H9 (cell line): ENCODE measurements at regions not wholly inside any gene's neighbourhood (a gene's known extent, or its start where the extent isn't known, plus 50 kb on each side); places are given as distances from the start of the nearest gene placed in this dataset.

Experiments used
- DNase-seq: peaks from one replicate; pipeline ENCODE4 v3.0.0-alpha.2; 2017
- H2AFZ ChIP-seq: one replicate; pipeline ENCODE4 v1.6.1; 2013; ENCODE audit warnings: mild to moderate bottlenecking, low read length, control low read depth, moderate library complexity
- H2AK5ac ChIP-seq: 2 replicates; pipeline ENCODE4 v1.6.1; 2013; ENCODE audit warnings: low read length, control low read depth, mixed read lengths; ENCODE audit not compliant: insufficient read length
- H2BK120ac ChIP-seq: one replicate; pipeline ENCODE4 v1.6.1; 2013; ENCODE audit warnings: low read depth, mild to moderate bottlenecking, low read length, control low read depth, inconsistent platforms; ENCODE audit not compliant: poor library complexity, severe bottlenecking
- H2BK12ac ChIP-seq: 2 replicates; pipeline ENCODE4 v1.6.1; 2013; ENCODE audit warnings: low read length, control low read depth, mixed read lengths, low read depth; ENCODE audit not compliant: insufficient read length
- H2BK15ac ChIP-seq: 2 replicates; pipeline ENCODE4 v1.6.1; 2013; ENCODE audit warnings: low read depth, low read length, control low read depth
- H2BK20ac ChIP-seq: one replicate; pipeline ENCODE4 v1.6.1; 2013; ENCODE audit warnings: low read depth, mild to moderate bottlenecking, low read length, control low read depth, inconsistent platforms; ENCODE audit not compliant: poor library complexity, severe bottlenecking
- H2BK5ac ChIP-seq: 2 replicates; pipeline ENCODE4 v1.6.1; 2013; ENCODE audit warnings: low read length, control low read depth, mixed read lengths; ENCODE audit not compliant: insufficient read length
- H3K14ac ChIP-seq: 2 replicates; pipeline ENCODE4 v1.6.1; 2013; ENCODE audit warnings: low read length, control low read depth; ENCODE audit not compliant: insufficient read depth
- H3K18ac ChIP-seq: 2 replicates; pipeline ENCODE4 v1.6.1; 2013; ENCODE audit warnings: low read depth, mild to moderate bottlenecking, mixed read lengths, low read length, control low read depth; ENCODE audit not compliant: insufficient read length
- H3K23ac ChIP-seq: 2 replicates; pipeline ENCODE4 v1.6.1; 2013; ENCODE audit warnings: low read length, control low read depth, mixed read lengths, low read depth; ENCODE audit not compliant: insufficient read length
- H3K23me2 ChIP-seq: 2 replicates; pipeline ENCODE4 v1.6.1; 2013; ENCODE audit warnings: low read depth, mild to moderate bottlenecking, mixed read lengths, low read length, control low read depth; ENCODE audit not compliant: insufficient read length, poor library complexity, severe bottlenecking
- H3K27ac ChIP-seq: 2 replicates; pipeline ENCODE4 v1.5.1; 2013; ENCODE audit warnings: low read length, control low read depth, mixed read lengths, low read depth; ENCODE audit not compliant: insufficient read length
- H3K27me3 ChIP-seq: 2 replicates; pipeline ENCODE4 v1.6.1; 2013; ENCODE audit warnings: low read length, control low read depth, inconsistent platforms; ENCODE audit not compliant: insufficient read depth
- H3K4ac ChIP-seq: 2 replicates; pipeline ENCODE4 v1.6.1; 2013; ENCODE audit warnings: low read depth, mild to moderate bottlenecking, control low read depth, inconsistent platforms, low read length, moderate library complexity
- H3K4me1 ChIP-seq: 2 replicates; pipeline ENCODE4 v1.6.1; 2013; ENCODE audit warnings: low read length, control low read depth, inconsistent platforms; ENCODE audit not compliant: insufficient read depth
- H3K4me2 ChIP-seq: 2 replicates; pipeline ENCODE4 v1.6.1; 2013; ENCODE audit warnings: low read length, control low read depth, mixed read lengths; ENCODE audit not compliant: insufficient read length, insufficient read depth
- H3K56ac ChIP-seq: 2 replicates; pipeline ENCODE4 v1.6.1; 2013; ENCODE audit warnings: low read depth, mild to moderate bottlenecking, mixed read lengths, low read length, control low read depth; ENCODE audit not compliant: insufficient read length
- H3K79me1 ChIP-seq: 2 replicates; pipeline ENCODE4 v1.6.1; 2013; ENCODE audit warnings: low read depth, mild to moderate bottlenecking, moderate library complexity, low read length, control low read depth, inconsistent platforms; ENCODE audit not compliant: insufficient read depth, poor library complexity, severe bottlenecking
- H3K79me2 ChIP-seq: 2 replicates; pipeline ENCODE4 v1.6.1; 2013; ENCODE audit warnings: low read length, control low read depth, inconsistent platforms; ENCODE audit not compliant: insufficient read depth
- H3K9ac ChIP-seq: 2 replicates; pipeline ENCODE4 v1.6.1; 2013; ENCODE audit warnings: low read length, control low read depth, mixed read lengths; ENCODE audit not compliant: insufficient read length; ENCODE audit errors: extremely low read depth
- H3K9me3 ChIP-seq: one replicate; pipeline ENCODE4 v1.6.1; 2013; ENCODE audit warnings: low read depth, low read length, inconsistent platforms; ENCODE audit not compliant: control insufficient read depth
- H3T11ph ChIP-seq: one replicate; pipeline ENCODE4 v1.6.1; 2013; ENCODE audit warnings: mild to moderate bottlenecking, low read length, control low read depth, inconsistent platforms
- H4K20me1 ChIP-seq: one replicate; pipeline ENCODE4 v1.6.1; 2013; ENCODE audit not compliant: control insufficient read depth, insufficient read length, insufficient read depth
- H4K5ac ChIP-seq: 2 replicates; pipeline ENCODE4 v1.6.1; 2013; ENCODE audit warnings: low read depth, mild to moderate bottlenecking, mixed read lengths, low read length, control low read depth; ENCODE audit not compliant: insufficient read length
- H4K8ac ChIP-seq: replicated peaks from 2 replicates; pipeline ENCODE4 v1.6.1; 2013; ENCODE audit warnings: low read length, control low read depth, mixed read lengths, low read depth; ENCODE audit not compliant: insufficient read length
- H4K91ac ChIP-seq: 2 replicates; pipeline ENCODE4 v1.6.1; 2013; ENCODE audit warnings: low read depth, mild to moderate bottlenecking, moderate library complexity, mixed read lengths, low read length, control low read depth; ENCODE audit not compliant: insufficient read length
- H3K27ac Mint-ChIP-seq, 3 experiments: 2 replicates in 2 of 3; 3 replicates in 1 of 3; pipeline ENCODE4 v1.8.0; 2020 to 2021; ENCODE audit warnings: mixed read lengths in 3 of 3, mild to moderate bottlenecking in 1 of 3, moderate library complexity in 1 of 3
- H3K27me3 Mint-ChIP-seq: 2 replicates; pipeline ENCODE4 v1.8.0; 2021; ENCODE audit warnings: low read depth, mild to moderate bottlenecking, moderate library complexity, mixed read lengths
- H3K36me3 Mint-ChIP-seq, 3 experiments: 2 replicates in 2 of 3; 3 replicates in 1 of 3; pipeline ENCODE4 v1.8.0; 2020 to 2021; ENCODE audit warnings: low read depth in 3 of 3, mixed read lengths in 3 of 3; ENCODE audit not compliant: insufficient read depth in 1 of 3
- H3K4me1 Mint-ChIP-seq, 2 experiments: 2 replicates each; pipeline ENCODE4 v1.8.0; 2020; ENCODE audit warnings: mixed read lengths in 2 of 2
- H3K4me3 Mint-ChIP-seq, 2 experiments: 2 replicates in 1 of 2; 3 replicates in 1 of 2; pipeline ENCODE4 v1.8.0; 2020 to 2021; ENCODE audit warnings: mild to moderate bottlenecking in 2 of 2, mixed read lengths in 2 of 2, moderate library complexity in 1 of 2
- H3K9me3 Mint-ChIP-seq, 2 experiments: 2 replicates in 1 of 2; 3 replicates in 1 of 2; pipeline ENCODE4 v1.8.0; 2020; ENCODE audit warnings: mild to moderate bottlenecking in 2 of 2, mixed read lengths in 2 of 2, moderate library complexity in 1 of 2
- CTCF ChIP-seq: fragments of 200-600 bp; sonication (generic); conservative IDR thresholded peaks from 3 replicates; pipeline ENCODE4 v1.8.0; 2021; ENCODE audit warnings: antibody characterized with exemption, mild to moderate bottlenecking
- WGBS: extraction: QIAGEN DNeasy Blood & Tissue Kit; methylation state at CpG from one replicate; pipeline ENCODE4 v1.1.7; 2013; ENCODE audit warnings: missing lambda C conversion rate, low lambda C conversion rate, mixed read lengths; ENCODE audit not compliant: insufficient read length; ENCODE audit errors: extremely low coverage; 5-methylcytosine and 5-hydroxymethylcytosine counted together

- H2BK20ac ChIP-seq: no peak overlapping the region
- H2AK5ac ChIP-seq: no peak overlapping the region
- no peak overlapping the region for H2BK15ac ChIP-seq
- no peaks in the 10 kb centered on the region for H3K9me3 ChIP-seq
- H2AFZ ChIP-seq: no peak overlapping the region
- no peak overlapping the region for H2BK120ac ChIP-seq
- Mint-ChIP-seq H3K27me3 (no peaks in the 10 kb centered on the region; the same call in 1 of the 2 replicates), H3K4me1 (peaks cover 3 to 11% of the 10 kb centered on the region in 2 experiments; a peak in 3 of 4 replicates), H3K4me3 (no peak overlapping the region), H3K27ac (no peak overlapping the region), H3K36me3 (peaks cover 0 to 3% (median 0%) of the 10 kb centered on the region in 3 experiments; a peak in 2 of 7 replicates), H3K9me3 (peaks cover 9 to 12% of the 10 kb centered on the region in 2 experiments)
- no peak for TF ChIP-seq CTCF
- no peak overlapping the region for H3K27ac ChIP-seq
- no peak overlapping the region for H3K4me2 ChIP-seq
- no peak overlapping the region for H3K9ac ChIP-seq
- no peaks in the 10 kb centered on the region for H4K20me1 ChIP-seq
- DNase-seq: no peak
- no peaks in the 10 kb centered on the region for H3K23me2 ChIP-seq
- no peak overlapping the region for H4K5ac ChIP-seq
- no peak overlapping the region for H4K8ac ChIP-seq
- H3K14ac ChIP-seq: no peak overlapping the region
- no peak overlapping the region for H3T11ph ChIP-seq
- H3K27me3 ChIP-seq: no peaks in the 10 kb centered on the region
- no peak overlapping the region for H3K18ac ChIP-seq
- no peak overlapping the region for H2BK12ac ChIP-seq
- no peak overlapping the region for H2BK5ac ChIP-seq
- H3K79me2 ChIP-seq: no peaks in the 10 kb centered on the region
- no CpG with 5 or more reads among the region's 3 CpGs for WGBS
- no peak overlapping the region for H3K56ac ChIP-seq
- no peak overlapping the region for H4K91ac ChIP-seq
- H3K4ac ChIP-seq: no peak overlapping the region
- H3K79me1 ChIP-seq: no peaks in the 10 kb centered on the region
- no peak overlapping the region for H3K23ac ChIP-seq
- no peaks in the 10 kb centered on the region for H3K4me1 ChIP-seq
Measured at GRCh38 chr11:11117730-11118129, 235.3 kb downstream of the CSNK2A3 start.
